GM04503 (cell line): ENCODE measurements at regions not wholly inside any gene's neighbourhood (a gene's known extent, or its start where the extent isn't known, plus 50 kb on each side); places are given as distances from the start of the nearest gene placed in this dataset.
"Not testable (repeated sequence)": the region's sequence is repeated elsewhere in the genome, so short reads cannot be mapped to it uniquely, and the experiment has no call there.

Source experiments
- DNase-seq: peaks from one replicate; pipeline ENCODE4 v3.0.0-alpha.2; 2012; ENCODE audit warnings: low read depth

DNA sequence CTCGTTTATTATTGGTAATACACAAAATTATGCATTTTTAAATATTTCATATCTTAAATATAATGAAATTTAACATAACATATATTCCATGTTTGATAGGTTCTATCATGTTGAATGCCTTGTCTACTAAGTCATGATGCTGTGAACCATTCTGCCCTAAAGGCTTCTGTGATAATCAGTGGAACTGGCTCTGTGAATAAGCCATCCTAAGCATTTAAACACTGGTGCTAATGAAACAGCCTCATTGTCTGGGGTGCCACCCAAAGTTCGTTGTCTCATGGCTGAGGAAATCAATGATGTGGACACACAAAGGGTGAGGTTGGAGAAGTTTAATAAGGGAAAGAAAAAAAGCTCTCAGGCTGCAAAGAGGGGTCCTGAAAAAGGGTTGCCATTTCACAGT lies 264.7 kb upstream of the ZRANB2 start:
- no peak for DNase-seq

DNA sequence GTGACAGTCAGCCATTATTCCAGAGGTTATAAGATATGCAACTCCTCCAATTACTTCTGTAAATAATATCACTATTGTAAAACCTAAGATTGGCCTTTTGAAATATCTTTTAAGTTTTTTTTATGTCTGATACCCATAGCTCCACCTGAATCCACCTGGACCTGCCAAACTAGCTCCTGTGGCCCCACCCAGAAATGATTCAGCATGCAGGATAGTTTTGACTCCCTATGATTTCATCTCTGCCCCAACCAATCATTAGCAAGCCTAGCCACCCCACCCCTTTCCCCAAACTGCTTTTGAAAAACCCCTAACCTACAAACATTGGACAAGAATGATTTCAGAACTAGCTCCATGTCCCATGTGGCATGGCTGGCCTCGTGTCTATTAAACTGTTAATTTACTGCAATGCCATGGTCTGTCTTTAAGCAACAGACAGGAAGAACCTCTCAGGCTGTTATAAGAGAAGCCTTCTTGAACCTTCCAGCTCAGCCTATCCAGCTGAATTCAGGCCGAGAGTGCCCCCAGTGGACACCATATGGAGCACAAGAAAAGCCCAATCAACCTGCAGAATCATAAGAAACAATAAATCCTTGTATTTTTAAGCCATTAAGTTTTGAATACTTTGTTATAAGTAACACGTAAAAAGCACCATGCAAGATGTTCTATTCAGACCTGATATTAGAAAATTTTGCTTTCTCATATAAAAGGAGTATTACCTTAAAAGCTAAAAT lies 263.0 kb upstream of the ZRANB2 start:
- no peak for DNase-seq

DNA sequence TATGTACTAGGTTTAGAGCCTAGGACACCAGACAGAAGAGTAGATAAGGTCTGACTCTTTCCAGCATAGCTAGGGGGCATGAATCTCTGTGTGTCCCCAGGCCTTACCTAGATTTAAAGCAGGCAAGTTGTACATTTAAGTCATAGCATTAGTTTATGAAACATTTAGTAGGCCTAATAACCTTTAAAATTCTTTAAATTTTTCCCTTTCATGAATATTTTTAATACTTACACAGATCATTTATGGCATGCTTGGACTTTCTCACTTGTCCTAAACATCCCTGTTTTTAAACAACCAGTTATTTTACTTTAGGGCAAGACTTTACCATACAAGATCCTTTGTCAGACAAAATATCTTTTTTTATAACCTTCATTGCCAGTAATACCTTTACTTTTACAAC lies 258.4 kb upstream of the ZRANB2 start:
- no peak for DNase-seq

DNA sequence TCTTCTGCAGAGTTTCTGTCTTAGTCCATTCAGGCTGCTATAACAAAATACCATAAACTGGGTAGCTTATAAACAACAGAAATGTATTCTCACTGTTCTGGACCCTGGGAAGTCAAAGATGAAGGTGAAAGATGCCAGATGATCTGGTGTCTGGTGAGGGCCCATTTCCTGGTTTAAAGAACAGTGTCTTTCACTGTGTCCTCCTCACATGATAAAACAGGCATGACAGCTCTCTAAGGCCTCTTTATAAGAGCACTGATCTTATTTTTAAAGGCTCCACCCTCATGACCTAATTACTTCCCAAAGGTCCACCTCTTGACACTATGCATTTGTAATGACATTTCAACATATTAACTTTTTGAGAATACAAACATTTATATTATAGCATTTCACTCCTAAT lies 250.2 kb upstream of the ZRANB2 start:
- DNase-seq = no peak

DNA sequence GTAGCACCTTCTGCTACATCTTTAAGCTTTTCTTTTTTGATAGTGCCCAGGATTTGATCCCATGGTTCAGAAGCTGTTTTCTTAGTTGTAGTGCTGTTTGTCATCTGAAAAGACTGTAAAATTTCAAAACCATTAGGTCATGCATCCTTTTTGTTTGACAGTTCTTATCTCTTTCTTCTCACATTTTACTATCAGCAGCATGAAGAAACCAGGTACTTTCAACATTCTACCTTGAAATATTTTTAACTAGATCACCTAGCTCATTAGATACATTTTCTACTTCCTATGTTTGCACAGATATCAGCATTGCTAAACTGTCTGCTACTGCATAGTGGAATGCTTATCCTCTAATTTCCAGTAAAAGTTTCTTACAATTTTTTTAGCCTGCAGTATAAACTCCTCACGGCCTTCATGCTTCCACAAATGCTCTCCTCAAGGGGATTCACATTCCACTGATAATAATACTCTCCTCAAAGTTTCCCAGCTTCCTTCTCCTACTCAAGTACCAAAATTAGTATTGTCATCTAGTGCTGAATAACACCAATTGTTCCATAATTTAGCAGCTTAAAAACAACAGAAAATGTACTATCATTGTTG lies 243.9 kb upstream of the ZRANB2 start:
- DNase-seq = no peak

DNA sequence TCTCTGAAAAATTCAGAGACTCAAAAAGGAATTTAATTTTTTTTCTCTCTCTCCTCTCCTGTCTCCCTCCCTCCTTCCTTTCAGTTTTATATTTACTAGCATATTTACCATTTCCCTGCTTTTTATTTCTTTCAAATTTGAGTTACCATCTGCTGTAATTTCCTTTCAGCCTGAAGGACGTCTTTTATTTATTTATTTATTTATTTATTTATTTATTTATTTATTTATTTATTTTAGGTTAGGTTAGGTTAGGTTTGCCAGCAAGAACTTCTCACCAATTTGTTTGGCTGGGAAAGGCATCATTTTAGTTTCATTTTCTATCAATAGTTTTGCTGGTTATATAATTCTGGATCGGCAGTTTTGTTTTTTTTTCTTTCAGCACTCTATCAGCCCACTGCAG lies 231.7 kb upstream of the ZRANB2 start:
- no peak for DNase-seq

DNA sequence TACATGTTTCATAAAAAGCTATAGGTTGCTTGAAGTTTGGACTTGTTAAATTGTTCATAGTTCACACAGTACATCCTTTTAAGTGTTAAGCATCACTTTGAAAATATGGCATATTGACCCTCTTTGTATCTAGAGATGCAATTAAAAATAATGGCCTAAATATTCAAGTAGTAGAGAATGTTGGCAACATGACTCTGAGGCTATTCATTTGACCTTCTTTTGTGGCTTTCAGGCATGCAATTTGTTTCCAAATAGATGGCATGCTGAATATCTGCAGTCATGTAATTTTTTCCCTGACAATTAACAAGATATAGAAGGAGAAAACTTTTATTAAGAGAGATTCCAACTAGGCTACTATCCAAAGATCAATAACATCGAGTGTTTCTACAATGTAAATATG lies 230.5 kb upstream of the ZRANB2 start:
- no peak for DNase-seq

DNA sequence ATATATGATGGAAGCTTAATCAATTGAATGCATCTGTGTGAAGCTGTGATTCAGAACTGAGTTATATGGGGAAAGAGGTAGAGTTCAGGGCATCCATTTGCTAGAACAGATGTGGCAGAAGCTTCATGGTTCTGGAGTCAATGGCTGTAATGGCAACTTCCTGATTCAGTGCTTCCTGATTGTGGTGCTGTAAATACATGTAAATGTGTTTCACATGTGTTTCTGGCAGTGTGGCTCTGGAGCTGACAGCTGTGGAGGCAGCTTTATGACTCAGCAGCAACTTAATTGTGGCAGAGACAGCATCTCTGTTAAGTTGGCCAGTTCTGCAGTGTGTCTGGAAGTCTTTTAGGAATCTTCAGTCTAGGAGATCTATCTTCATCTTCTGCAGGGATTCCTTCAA lies 226.6 kb upstream of the ZRANB2 start:
- peak; percentile 35 for DNase-seq

DNA sequence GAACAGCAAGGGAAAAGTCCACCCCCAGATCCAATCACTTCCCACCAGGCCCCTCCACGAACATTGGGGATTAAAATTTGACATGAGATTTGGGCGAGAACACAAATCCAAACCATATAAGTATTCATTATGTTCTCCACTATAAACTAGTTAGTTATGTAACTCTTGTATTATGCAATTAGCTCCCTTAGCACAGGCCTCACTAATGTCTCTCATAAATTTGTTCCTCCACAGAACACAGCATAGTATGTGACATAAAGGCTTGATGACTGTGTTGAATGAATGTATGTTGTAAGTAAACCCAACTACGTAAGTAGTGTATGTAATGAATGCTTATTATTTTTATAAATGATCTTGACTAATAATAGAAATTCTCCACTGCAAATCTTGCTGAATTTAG lies 223.3 kb upstream of the ZRANB2 start:
- DNase-seq = no peak

DNA sequence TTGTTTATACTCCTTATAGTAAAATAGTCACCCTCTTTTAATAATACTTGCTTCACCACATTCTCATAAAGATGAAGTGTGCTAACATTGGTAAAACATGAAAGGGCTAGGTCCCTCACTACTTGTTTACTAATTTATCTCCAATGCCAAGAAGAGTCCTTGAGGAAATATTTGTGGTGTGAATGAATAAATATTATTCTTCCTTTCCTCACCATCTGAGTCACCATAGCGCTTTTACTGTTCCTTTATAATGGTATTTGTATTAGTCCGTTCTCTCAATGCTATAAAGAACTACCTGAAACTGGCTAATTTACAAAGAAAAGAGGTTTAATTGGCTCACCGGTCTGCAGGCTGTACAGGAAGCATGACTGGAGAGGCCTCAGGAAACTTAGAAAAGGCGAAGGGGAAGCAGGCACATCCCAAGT lies 222.8 kb upstream of the ZRANB2 start:
- DNase-seq = no peak

DNA sequence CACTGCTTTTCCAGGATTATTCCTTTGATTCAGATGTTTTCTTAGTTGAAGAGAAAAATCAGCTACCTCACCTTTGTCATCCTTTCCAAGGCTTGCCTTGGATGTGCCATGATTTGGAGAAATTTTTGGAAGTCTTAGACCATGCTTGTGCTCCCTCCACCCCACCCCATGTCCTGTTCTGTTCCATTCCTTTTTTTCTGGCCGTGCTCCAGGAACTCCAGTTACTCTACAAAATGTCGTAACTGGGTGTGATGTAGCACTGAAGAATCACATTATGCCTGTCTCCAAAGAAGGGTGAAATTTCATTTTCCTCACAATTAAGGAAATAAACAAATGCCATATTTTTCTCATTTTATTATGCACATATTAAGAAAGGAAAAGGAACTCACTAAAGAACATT lies 217.8 kb upstream of the ZRANB2 start:
- no peak for DNase-seq

DNA sequence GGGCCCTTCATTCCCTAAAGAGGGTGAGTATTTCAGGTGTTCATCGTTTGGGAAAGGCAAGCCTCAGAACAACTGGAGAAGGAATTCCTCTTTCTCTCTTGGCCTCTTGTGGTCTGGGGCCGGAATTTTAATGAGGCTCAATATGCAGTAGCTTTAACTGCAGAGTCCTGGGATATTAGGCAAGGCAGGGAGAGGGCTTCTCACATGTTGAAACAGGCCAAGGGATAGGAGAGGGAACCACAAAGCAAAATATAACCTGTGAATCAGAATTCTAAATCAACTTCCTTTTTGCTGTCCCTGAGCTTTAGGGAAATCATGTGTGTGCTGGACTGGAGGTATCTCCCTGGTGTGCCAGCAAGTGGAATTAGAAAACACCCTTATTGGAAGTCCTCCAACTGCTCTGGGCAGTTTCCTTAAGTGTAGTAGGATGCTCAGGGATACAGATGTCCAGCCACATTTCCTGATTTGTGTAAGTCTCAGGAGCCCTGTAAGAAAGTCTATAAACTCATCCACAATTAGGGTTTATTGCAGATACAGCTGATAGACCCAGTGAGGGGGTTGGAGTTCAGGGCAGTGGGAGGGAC lies 215.8 kb upstream of the ZRANB2 start:
- DNase-seq = no peak

DNA sequence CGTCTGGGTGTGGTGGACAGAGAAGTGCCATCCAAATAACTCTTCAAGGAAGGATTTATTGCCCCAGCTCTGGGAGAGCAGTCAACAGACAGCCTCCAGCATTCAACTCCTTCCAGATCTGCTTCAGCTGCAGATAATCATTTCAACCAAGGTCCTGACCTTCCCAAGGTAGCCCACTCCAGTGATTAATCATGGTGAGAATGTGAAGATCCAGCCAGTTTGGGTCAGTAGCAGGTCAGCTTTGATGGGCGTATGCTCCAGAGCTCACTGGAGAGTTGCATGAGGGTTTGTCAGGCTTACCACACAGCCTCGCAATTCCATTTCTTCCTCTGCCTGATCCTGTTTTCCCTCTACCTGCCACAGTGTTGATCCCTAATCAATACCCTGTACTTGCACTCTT lies 214.5 kb upstream of the ZRANB2 start:
- no peak for DNase-seq

DNA sequence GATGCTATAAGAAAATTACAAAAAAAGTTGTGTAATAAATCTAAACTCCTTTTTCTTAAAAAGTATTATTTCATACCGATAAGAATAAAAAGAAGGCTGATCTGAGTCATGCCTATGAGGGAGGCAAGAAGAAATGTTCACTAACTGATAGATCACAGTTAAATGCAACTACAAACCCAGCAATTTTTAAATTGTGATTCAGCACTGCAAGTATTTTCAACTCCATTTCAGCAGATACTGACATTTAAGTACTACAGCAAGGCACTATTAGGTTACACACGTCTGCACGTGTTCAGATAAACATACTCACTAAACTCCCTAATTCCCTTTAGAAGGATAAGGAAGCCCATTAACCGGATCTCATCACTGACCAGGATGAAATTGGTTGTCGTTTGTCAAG lies 213.3 kb upstream of the ZRANB2 start:
- no peak for DNase-seq

DNA sequence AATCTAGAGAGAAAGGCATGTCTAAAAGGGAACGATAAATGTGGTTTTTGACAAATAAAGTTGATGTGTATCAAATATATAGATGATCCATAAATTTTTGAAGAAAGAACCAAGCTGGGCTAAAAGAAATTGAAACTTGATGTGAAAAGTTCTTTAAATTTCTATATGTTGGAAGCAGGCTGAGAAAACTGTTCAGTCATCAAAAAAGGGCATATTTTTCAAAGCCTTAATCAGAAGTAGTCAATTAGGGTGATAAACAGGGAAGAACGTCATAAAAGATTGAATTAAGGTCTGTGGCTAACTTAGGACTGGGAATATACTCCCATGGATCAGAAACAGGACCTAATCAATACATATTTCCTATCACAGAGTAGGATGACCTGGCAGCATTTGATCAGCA lies 211.4 kb upstream of the ZRANB2 start:
- DNase-seq = no peak

DNA sequence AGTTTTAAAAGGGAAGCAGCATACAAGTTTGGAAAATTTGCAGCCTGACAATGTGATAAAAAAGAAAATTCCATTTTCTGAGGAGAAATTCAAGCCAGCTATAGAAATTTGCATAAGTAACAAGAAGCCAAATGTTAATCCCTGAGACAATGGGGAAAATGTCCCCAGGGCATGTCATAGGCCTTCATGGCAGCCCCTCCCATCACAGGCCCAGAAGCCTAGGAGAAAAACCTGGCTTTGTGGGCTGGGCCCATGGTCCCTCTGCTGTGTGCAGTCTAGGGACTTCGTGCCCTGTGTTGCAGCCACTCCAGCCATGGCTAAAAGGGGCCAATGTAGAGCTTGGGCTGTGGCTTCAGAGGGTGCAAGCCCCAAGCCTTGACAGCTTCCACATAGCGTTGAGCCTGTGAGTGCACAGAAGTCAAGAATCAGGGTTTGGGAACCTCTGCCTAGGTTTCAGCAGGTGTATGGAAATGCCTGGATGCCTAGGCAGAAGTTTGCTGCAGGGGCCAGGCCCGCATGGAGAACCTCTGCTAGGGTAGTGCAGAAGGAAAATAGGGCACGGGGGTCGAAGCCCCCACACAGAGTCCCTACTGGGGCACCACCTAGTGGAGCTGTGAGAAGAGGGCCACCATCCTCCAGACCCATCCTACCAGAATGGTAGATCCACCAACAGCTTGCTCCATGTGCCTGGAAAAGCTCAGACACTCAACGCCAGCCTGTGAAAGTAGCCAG lies 209.8 kb upstream of the ZRANB2 start:
- not testable (repeated sequence) for DNase-seq

DNA sequence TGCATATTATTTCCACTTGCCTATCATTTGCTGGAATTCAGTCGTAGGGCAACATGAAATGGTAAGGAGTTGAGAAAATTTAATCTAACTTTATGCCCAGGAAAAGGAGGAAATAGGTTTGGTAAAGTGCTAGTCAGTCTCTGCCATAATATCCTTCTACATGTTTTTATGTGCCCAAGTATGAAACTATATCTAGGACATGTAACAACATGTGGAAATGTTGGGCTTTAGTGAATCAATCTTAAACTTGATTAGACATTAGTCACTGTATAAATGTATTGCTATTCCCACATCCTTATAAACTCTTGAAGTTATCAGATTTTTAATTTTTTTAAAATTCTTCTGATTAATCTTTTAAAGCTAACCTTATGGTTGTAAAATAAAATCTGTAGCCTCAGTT lies 204.7 kb upstream of the ZRANB2 start:
- DNase-seq = no peak

DNA sequence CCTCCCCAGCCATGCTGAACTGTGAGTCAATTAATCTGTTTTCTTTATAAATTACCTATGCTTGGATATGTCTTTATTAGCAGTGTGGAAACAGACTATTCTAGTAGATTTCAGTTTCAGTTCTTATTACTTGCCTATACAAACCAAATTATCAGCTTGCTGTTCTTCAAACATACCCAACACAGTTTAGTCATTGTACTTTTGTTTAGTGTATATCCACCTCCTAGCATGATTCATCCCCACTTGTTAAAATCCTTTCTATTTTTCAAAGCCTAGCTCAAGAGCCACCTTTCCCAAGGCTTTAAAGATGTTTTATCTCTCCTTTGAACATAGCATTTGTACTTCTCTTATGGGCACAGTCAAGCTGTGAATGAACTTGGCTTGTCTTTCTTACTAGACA lies 195.6 kb upstream of the ZRANB2 start:
- DNase-seq = no peak

DNA sequence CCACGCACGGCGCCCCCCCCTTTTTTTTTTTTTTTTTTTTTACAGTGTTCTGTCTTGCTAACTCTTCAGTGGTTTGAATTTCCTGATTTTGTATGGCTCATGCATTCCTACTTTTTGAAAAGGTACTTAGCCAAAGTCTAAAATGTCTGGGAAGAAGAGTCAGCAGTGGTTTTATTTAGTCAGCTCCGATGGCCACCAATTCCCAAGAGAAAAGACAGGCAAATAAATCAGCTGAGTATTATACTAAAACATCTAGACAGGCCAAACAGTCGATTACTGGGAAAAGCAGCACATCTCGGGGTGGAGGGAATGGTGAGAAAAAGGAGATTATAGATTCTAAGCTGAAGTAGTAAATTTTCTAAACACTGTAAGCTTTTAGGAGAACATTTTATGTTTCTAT lies 192.5 kb upstream of the ZRANB2 start:
- DNase-seq = peak; percentile 31

DNA sequence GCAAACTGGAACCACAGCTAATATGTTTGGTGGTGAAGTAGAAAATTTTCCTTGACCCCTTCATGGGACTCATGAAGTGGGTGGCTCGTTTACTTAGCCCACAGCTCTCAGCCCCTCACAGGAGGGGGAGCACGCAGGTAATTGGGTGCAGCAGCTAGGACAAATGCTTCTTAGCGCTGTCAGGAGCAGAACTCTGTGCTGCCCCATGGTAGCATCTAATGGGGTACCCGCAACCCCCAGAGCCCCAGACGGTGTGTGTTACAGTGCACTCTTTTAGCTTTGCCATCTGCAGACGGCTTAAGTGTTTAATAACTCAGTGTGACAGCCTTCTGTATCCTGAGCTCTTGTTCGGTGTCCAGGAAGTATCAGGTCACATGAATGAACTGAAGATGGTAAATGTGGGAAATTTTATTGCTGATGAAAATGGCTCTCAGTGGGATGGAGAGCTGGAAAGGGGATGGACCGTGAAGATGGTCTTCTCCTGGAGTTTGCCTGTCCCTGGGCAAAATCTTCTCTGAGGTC lies 189.6 kb upstream of the ZRANB2 start:
- no peak for DNase-seq

DNA sequence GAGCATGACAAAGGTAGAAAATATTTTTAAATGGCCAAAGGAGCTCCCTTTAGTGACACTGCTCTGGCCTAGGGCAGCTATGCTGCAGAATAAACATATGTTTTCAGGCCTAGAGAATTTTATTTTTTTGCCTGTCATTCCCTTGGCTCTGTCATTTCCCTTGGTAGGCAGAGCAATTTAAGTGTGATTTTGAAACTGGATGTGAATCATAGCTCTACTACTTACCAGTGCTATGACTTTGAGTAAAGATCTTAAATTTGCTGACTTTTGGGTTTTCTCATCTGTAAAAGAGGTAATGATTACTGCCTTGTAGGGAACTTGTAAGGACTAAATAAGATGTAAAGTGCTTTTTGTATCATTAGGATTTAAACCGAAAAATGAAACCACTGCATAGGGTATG lies 189.0 kb upstream of the ZRANB2 start:
- DNase-seq = no peak

DNA sequence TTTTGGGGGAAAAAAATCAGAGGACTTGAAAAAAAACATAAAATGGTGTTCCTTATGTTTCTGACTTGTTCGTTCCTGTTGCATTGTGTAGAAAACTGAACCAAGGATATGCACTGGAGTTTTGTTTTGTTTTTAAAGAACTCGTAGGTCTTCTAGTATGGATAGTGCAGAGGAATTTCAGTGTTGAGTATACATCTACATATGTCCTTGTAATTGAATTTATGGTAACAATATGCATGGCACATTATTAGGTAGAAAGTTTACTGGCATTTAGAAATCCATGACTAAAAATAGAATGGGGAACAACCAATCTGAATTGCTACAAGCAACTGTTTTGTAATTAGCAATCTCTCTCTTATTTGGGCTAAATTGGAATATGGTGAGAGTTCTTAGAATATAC lies 188.3 kb upstream of the ZRANB2 start:
- DNase-seq = no peak

DNA sequence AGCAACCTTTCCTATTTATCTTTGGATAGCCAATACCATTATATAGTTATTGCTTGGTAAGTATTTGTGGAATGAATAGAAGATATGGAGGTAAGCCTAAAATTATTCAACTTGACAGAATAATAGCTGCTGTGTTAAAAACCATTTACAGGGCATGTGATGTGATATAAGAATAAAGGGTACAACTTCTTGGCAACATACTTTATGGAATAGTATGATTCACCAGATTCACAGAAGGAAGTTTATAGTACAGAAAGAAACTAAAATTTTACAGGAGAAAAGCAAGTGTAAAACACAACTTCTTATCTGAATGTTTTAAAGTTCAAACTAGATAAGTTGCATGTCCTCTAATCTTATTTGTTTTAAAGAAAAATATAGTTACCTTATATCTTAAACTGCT lies 186.4 kb upstream of the ZRANB2 start:
- DNase-seq = no peak
